Neuronal stem cell (in vitro differentiated cells): ENCODE measurements at regions not wholly inside any gene's neighbourhood (a gene's known extent, or its start where the extent isn't known, plus 50 kb on each side); places are given as distances from the start of the nearest gene placed in this dataset.

Source experiments
- DNase-seq: peaks from one replicate; pipeline ENCODE4 v3.0.0-alpha.2; 2013; ENCODE audit warnings: low spot score
- H2AFZ ChIP-seq: one replicate; pipeline ENCODE4 v1.6.1; 2013; ENCODE audit warnings: mild to moderate bottlenecking, low read length, inconsistent platforms
- H2AK5ac ChIP-seq: 2 replicates; pipeline ENCODE4 v1.6.1; 2013; ENCODE audit warnings: low read depth, mild to moderate bottlenecking, inconsistent platforms, low read length, moderate library complexity, mixed read lengths
- H2BK120ac ChIP-seq: 2 replicates; pipeline ENCODE4 v1.6.1; 2013; ENCODE audit warnings: low read depth, mild to moderate bottlenecking, inconsistent platforms, low read length, moderate library complexity, mixed read lengths
- H2BK12ac ChIP-seq: one replicate; pipeline ENCODE4 v1.6.1; 2013; ENCODE audit warnings: low read length, inconsistent platforms
- H2BK15ac ChIP-seq: 2 replicates; pipeline ENCODE4 v1.6.1; 2013; ENCODE audit warnings: mild to moderate bottlenecking, low read length, inconsistent platforms, mixed read lengths
- H2BK5ac ChIP-seq: one replicate; pipeline ENCODE4 v1.6.1; 2013; ENCODE audit warnings: inconsistent platforms, mild to moderate bottlenecking, low read length, moderate library complexity
- H3K14ac ChIP-seq: one replicate; pipeline ENCODE4 v1.6.1; 2013; ENCODE audit warnings: low read length, inconsistent platforms
- H3K18ac ChIP-seq: 2 replicates; pipeline ENCODE4 v1.6.1; 2013; ENCODE audit warnings: low read length, inconsistent platforms
- H3K23ac ChIP-seq: 2 replicates; pipeline ENCODE4 v1.6.1; 2013; ENCODE audit warnings: low read depth, mild to moderate bottlenecking, mixed read lengths, low read length, inconsistent platforms; ENCODE audit not compliant: poor library complexity
- H3K27ac ChIP-seq: replicated peaks from 3 replicates; pipeline ENCODE4 v1.5.1; 2013; ENCODE audit warnings: low read length, inconsistent platforms
- H3K27me3 ChIP-seq, 3 experiments: 2 replicates each; pipeline ENCODE4 v1.6.1; 2013; ENCODE audit warnings: low read length in 3 of 3, mild to moderate bottlenecking in 2 of 3, inconsistent platforms in 1 of 3, low read depth in 1 of 3, mixed read lengths in 1 of 3, moderate library complexity in 1 of 3; ENCODE audit not compliant: control insufficient read depth in 3 of 3, insufficient read depth in 3 of 3
- H3K36me3 ChIP-seq, 2 donors: replicated peaks in 1 of 2; 2 replicates each; pipeline ENCODE4 v1.6.1; 2013; ENCODE audit warnings: low read length in 2 of 2; ENCODE audit not compliant: control insufficient read depth in 2 of 2, insufficient read depth in 2 of 2
- H3K4ac ChIP-seq: 2 replicates; pipeline ENCODE4 v1.6.1; 2013; ENCODE audit warnings: inconsistent platforms, mild to moderate bottlenecking, low read length, moderate library complexity
- H3K4me1 ChIP-seq, 2 donors: 1 replicate in 1 of 2; 2 replicates in 1 of 2; pipeline ENCODE4 v1.6.1; 2013; ENCODE audit warnings: low read length in 2 of 2, low read depth in 1 of 2; ENCODE audit not compliant: control insufficient read depth in 2 of 2, insufficient read depth in 1 of 2
- H3K4me2 ChIP-seq: one replicate; pipeline ENCODE4 v1.6.1; 2013; ENCODE audit warnings: mild to moderate bottlenecking, low read length, inconsistent platforms; ENCODE audit not compliant: insufficient read depth, poor library complexity, severe bottlenecking
- H3K4me3 ChIP-seq, 2 donors: 2 replicates each; pipeline ENCODE4 v1.5.1; 2013; ENCODE audit warnings: low read length in 2 of 2, mild to moderate bottlenecking in 2 of 2, inconsistent platforms in 1 of 2, moderate library complexity in 1 of 2
- H3K79me1 ChIP-seq: one replicate; pipeline ENCODE4 v1.6.1; 2013; ENCODE audit warnings: low read depth, mild to moderate bottlenecking, inconsistent platforms, low read length, moderate library complexity
- H3K9ac ChIP-seq: one replicate; pipeline ENCODE4 v1.6.1; 2013; ENCODE audit warnings: mild to moderate bottlenecking, low read depth, low read length, inconsistent platforms; ENCODE audit not compliant: poor library complexity
- H3K9me3 ChIP-seq, 2 donors: replicated peaks in 1 of 2; 2 replicates each; pipeline versions ENCODE3 to v1.6.1; 2013; ENCODE audit warnings: low read length in 2 of 2, mild to moderate bottlenecking in 2 of 2, inconsistent platforms in 1 of 2, low read depth in 1 of 2, mixed read lengths in 1 of 2, moderate library complexity in 1 of 2; ENCODE audit not compliant: control insufficient read depth in 2 of 2, insufficient read depth in 1 of 2
- H4K8ac ChIP-seq: one replicate; pipeline ENCODE4 v1.6.1; 2013; ENCODE audit warnings: low read depth, mild to moderate bottlenecking, inconsistent platforms, low read length, moderate library complexity
- H4K91ac ChIP-seq: one replicate; pipeline ENCODE4 v1.6.1; 2013; ENCODE audit warnings: low read length, low read depth, mild to moderate bottlenecking, inconsistent platforms; ENCODE audit not compliant: poor library complexity
- whole genome bisulfite sequencing, 2 donors: extraction: QIAGEN DNeasy Blood & Tissue Kit; methylation state at CpG; one replicate each; pipeline ENCODE4 v1.1.7; 2013; ENCODE audit warnings: missing lambda C conversion rate in 2 of 2, mixed read lengths in 1 of 2; ENCODE audit not compliant: insufficient read length in 2 of 2, insufficient replicate concordance in 1 of 2; ENCODE audit errors: extremely low coverage in 2 of 2; 5-methylcytosine and 5-hydroxymethylcytosine counted together

GRCh38 chr17:70533427-70533826, 364.1 kb downstream of the KCNJ2 start:
- Histone ChIP-seq H3K23ac (no peak overlapping the region), H3K27ac (no peak overlapping the region), H3K9ac (no peak overlapping the region), H3K36me3 (no peaks in the 10 kb centered on the region), H2AFZ (no peak overlapping the region), H3K4me2 (no peak overlapping the region), H3K79me1 (no peaks in the 10 kb centered on the region), H3K4ac (no peak overlapping the region), H3K4me3 (no peak overlapping the region), H3K9me3 (no peaks in the 10 kb centered on the region), H4K91ac (no peak overlapping the region), H2AK5ac (no peak overlapping the region), H3K18ac (no peak overlapping the region), H2BK120ac (no peak overlapping the region), H2BK12ac (no peak overlapping the region), H3K27me3 (no peaks in the 10 kb centered on the region), H4K8ac (no peak overlapping the region), H3K4me1 (no peaks in the 10 kb centered on the region), H3K14ac (no peak overlapping the region), H2BK5ac (no peak overlapping the region), H2BK15ac (no peak overlapping the region)
- no peak for DNase-seq
- WGBS, 2 donors: no CpG with 5 or more reads among the region's 2 CpGs

GRCh38 chr17:70535986-70536385, 366.7 kb downstream of the KCNJ2 start:
- Histone ChIP-seq H3K27me3 (no peaks in the 10 kb centered on the region), H2AFZ (no peak overlapping the region), H4K91ac (no peak overlapping the region), H3K9ac (no peak overlapping the region), H2AK5ac (no peak overlapping the region), H3K14ac (no peak overlapping the region), H3K18ac (no peak overlapping the region), H3K23ac (no peak overlapping the region), H2BK15ac (no peak overlapping the region), H3K36me3 (no peaks in the 10 kb centered on the region), H3K79me1 (no peaks in the 10 kb centered on the region), H4K8ac (no peak overlapping the region), H2BK5ac (no peak overlapping the region), H3K27ac (no peak overlapping the region), H3K4me3 (no peak overlapping the region), H3K9me3 (no peaks in the 10 kb centered on the region), H2BK12ac (no peak overlapping the region), H3K4me1 (no peaks in the 10 kb centered on the region), H3K4ac (no peak overlapping the region), H2BK120ac (no peak overlapping the region), H3K4me2 (no peak overlapping the region)
- DNase-seq: no peak
- no CpG with 5 or more reads among the region's 1 CpG for WGBS, 2 donors

GRCh38 chr17:70539132-70539924, 370.0 kb downstream of the KCNJ2 start:
- Histone ChIP-seq H3K4ac (no peak overlapping the region), H4K8ac (no peak overlapping the region), H4K91ac (no peak overlapping the region), H2AK5ac (no peak overlapping the region), H3K14ac (no peak overlapping the region), H3K4me3 (no peak overlapping the region), H2BK5ac (no peak overlapping the region), H3K9ac (no peak overlapping the region), H3K79me1 (no peaks in the 10 kb centered on the region), H2BK15ac (no peak overlapping the region), H2BK120ac (no peak overlapping the region), H3K9me3 (no peaks in the 10 kb centered on the region), H3K18ac (no peak overlapping the region), H3K4me2 (no peak overlapping the region), H2BK12ac (no peak overlapping the region), H3K27me3 (no peaks in the 10 kb centered on the region), H3K27ac (no peak overlapping the region), H2AFZ (no peak overlapping the region), H3K36me3 (no peaks in the 10 kb centered on the region), H3K4me1 (no peaks in the 10 kb centered on the region), H3K23ac (no peak overlapping the region)
- no peak for DNase-seq
- no CpG with 5 or more reads among the region's 7 CpGs for WGBS, 2 donors

- Histone ChIP-seq H3K4me2 (no peak overlapping the region), H2BK12ac (no peak overlapping the region), H3K36me3 (no peaks in the 10 kb centered on the region), H3K27ac (no peak overlapping the region), H3K79me1 (no peaks in the 10 kb centered on the region), H3K9me3 (no peaks in the 10 kb centered on the region), H3K27me3 (no peaks in the 10 kb centered on the region), H3K4me3 (no peak overlapping the region), H2BK15ac (no peak overlapping the region), H2BK5ac (no peak overlapping the region), H4K8ac (no peak overlapping the region), H3K4ac (no peak overlapping the region), H3K18ac (no peak overlapping the region), H2AFZ (no peak overlapping the region), H2AK5ac (no peak overlapping the region), H4K91ac (no peak overlapping the region), H3K23ac (no peak overlapping the region), H3K9ac (no peak overlapping the region), H3K4me1 (no peaks in the 10 kb centered on the region), H2BK120ac (no peak overlapping the region), H3K14ac (no peak overlapping the region)
- no peak for DNase-seq
- no CpG with 5 or more reads among the region's 4 CpGs for WGBS, 2 donors
Observed at GRCh38 chr17:70542876-70543275, 373.5 kb downstream of the KCNJ2 start.
